HCT116 (cell line): ENCODE measurements at regions not wholly inside any gene's neighbourhood (a gene's known extent, or its start where the extent isn't known, plus 50 kb on each side); places are given as distances from the start of the nearest gene placed in this dataset.

ENCODE experiments used
- ATAC-seq: fragments of 200-7000 bp; cut with Tn5 transposase; 2 replicates; pipeline ENCODE4 v1.9.1; 2020; ENCODE audit warnings: mild to moderate bottlenecking, moderate library complexity
- BruUV-seq: library from RNA; stranded (reverse); fragments of 400-500 nt; replicated peaks from 2 replicates; lab custom pipeline; 2021; lab: Mats Ljungman, UMichigan
- CTCF ChIA-PET: fragments of 300-600 bp; sonication (Branson Sonifier 250); formaldehyde crosslinking; loops from one replicate; lab custom pipeline; 2021; ENCODE audit warnings: antibody characterized with exemption; lab: Charles Lee
- POLR2A ChIA-PET: fragments of 300-600, 350-600 bp; sonication (Branson Sonifier 250); formaldehyde crosslinking; loops from one replicate; lab custom pipeline; 2021; ENCODE audit warnings: antibody characterized with exemption; lab: Charles Lee
- RAD21 ChIA-PET, 2 experiments: fragments of 300-600 bp; sonication (Branson Sonifier 250); formaldehyde crosslinking; loops; one replicate each; lab custom pipeline; 2023; ENCODE audit warnings: low total read pairs in 2 of 2; ENCODE audit not compliant: uncharacterized antibody in 2 of 2, unreplicated experiment in 2 of 2, low non-redundant PET in 1 of 2; lab: Charles Lee
- DNase-seq: peaks from one replicate; pipeline ENCODE4 v3.0.0-alpha.2; 2010; ENCODE audit warnings: low read depth, low spot score
- H2AFZ ChIP-seq: fragments of 200-600 bp; shearing (Covaris generic), sonication (generic); 2 replicates; pipeline ENCODE4 v1.6.1; 2017; ENCODE audit warnings: low read depth, mixed run types, mixed read lengths, antibody characterized with exemption, low read length; ENCODE audit not compliant: poor library complexity, severe bottlenecking
- H3K27ac ChIP-seq: 2 replicates; pipeline ENCODE4 v1.5.1; 2012; ENCODE audit warnings: low read depth, low read length
- H3K27me3 ChIP-seq: fragments of 200-600 bp; sonication (generic); 2 replicates; pipeline ENCODE4 v1.6.1; 2016; ENCODE audit warnings: mixed run types, low read length, mixed read lengths; ENCODE audit not compliant: insufficient read depth
- H3K36me3 ChIP-seq, 2 experiments: fragments of 200-500 bp in 1 of 2; fragments of 200-600 bp in 1 of 2; sonication (Bioruptor generic) in 1 of 2; sonication (generic) in 1 of 2; 2 replicates each; pipeline versions ENCODE4 v1.5.1 to v1.6.1; 2014 to 2016; ENCODE audit warnings: low read length in 2 of 2, inconsistent platforms in 1 of 2, mixed read lengths in 1 of 2, mixed run types in 1 of 2; ENCODE audit not compliant: insufficient read depth in 2 of 2, control insufficient read depth in 1 of 2
- H3K4me1 ChIP-seq, 2 experiments: fragments of 200-600 bp in 1 of 2; sonication (generic) in 1 of 2; 2 replicates each; pipeline versions ENCODE4 v1.5.1 to v1.6.1; 2012 to 2017; ENCODE audit warnings: low read length in 2 of 2, inconsistent platforms in 1 of 2, mild to moderate bottlenecking in 1 of 2, mixed read lengths in 1 of 2, mixed run types in 1 of 2, moderate library complexity in 1 of 2; ENCODE audit not compliant: insufficient read depth in 2 of 2, control insufficient read depth in 1 of 2
- H3K4me2 ChIP-seq: fragments of 200-600 bp; sonication (generic); 2 replicates; pipeline ENCODE4 v1.6.1; 2017; ENCODE audit warnings: mixed run types, low read length, mixed read lengths
- H3K4me3 ChIP-seq, 2 experiments: fragments of 200-600 bp in 1 of 2; sonication (generic) in 1 of 2; replicated peaks in 1 of 2; 2 replicates each; pipeline ENCODE4 v1.5.1; 2011 to 2016; ENCODE audit warnings: low read length in 2 of 2, control low read depth in 1 of 2, low read depth in 1 of 2, mild to moderate bottlenecking in 1 of 2, mixed read lengths in 1 of 2, mixed run types in 1 of 2
- H3K79me2 ChIP-seq: fragments of 200-600 bp; sonication (generic); 2 replicates; pipeline ENCODE4 v1.6.1; 2017; ENCODE audit warnings: mild to moderate bottlenecking, mixed run types, low read length, moderate library complexity, mixed read lengths; ENCODE audit not compliant: insufficient read depth
- H3K9ac ChIP-seq: fragments of 200-600 bp; sonication (generic); 2 replicates; pipeline ENCODE4 v1.6.1; 2016; ENCODE audit warnings: low read length, mixed read lengths
- H3K9me2 ChIP-seq: fragments of 200-600 bp; sonication (generic), shearing (Covaris generic); 2 replicates; pipeline ENCODE4 v1.6.1; 2017; ENCODE audit warnings: mixed run types, mild to moderate bottlenecking, moderate library complexity; ENCODE audit not compliant: insufficient read depth
- H3K9me3 ChIP-seq, 2 experiments: fragments of 200-500 bp in 1 of 2; fragments of 200-600 bp in 1 of 2; sonication (Bioruptor generic) in 1 of 2; sonication (generic) in 1 of 2; 2 replicates each; pipeline ENCODE4 v1.6.1; 2014 to 2017; ENCODE audit warnings: low read length in 2 of 2, mixed read lengths in 2 of 2, inconsistent platforms in 1 of 2, low read depth in 1 of 2, mild to moderate bottlenecking in 1 of 2, mixed run types in 1 of 2, moderate library complexity in 1 of 2; ENCODE audit not compliant: control insufficient read depth in 1 of 2, insufficient read depth in 1 of 2
- H4K20me1 ChIP-seq: fragments of 200-600 bp; sonication (generic), shearing (Covaris generic); 2 replicates; pipeline ENCODE4 v1.6.1; 2017; ENCODE audit warnings: mixed run types, mild to moderate bottlenecking, moderate library complexity; ENCODE audit not compliant: insufficient read depth
- CBX3 ChIP-seq: IDR thresholded peaks from 2 replicates; pipeline ENCODE4 v1.6.1; 2012; ENCODE audit warnings: low read depth
- CEBPB ChIP-seq: IDR thresholded peaks from 2 replicates; pipeline ENCODE4 v1.6.1; 2012; ENCODE audit warnings: low read depth
- EZH2 ChIP-seq: fragments of 200-600 bp; sonication (generic); IDR thresholded peaks from 2 replicates; pipeline ENCODE4 v1.6.1; 2017; ENCODE audit warnings: antibody characterized with exemption, mixed run types
- EZH2phosphoT487 ChIP-seq: fragments of 200-600 bp; IDR thresholded peaks from 2 replicates; pipeline ENCODE4 v1.6.1; 2018; ENCODE audit warnings: antibody characterized with exemption, borderline replicate concordance
- FOSL1 ChIP-seq: IDR thresholded peaks from 2 replicates; pipeline ENCODE4 v1.6.1; 2012; ENCODE audit warnings: low read depth
- JUND ChIP-seq: IDR thresholded peaks from 2 replicates; pipeline ENCODE4 v1.6.1; 2012
- POLR2A ChIP-seq: IDR thresholded peaks from 2 replicates; pipeline ENCODE4 v1.7.0; 2011; ENCODE audit warnings: borderline replicate concordance; ENCODE audit not compliant: insufficient read depth, insufficient read length; ENCODE audit errors: extremely low read depth
- POLR2AphosphoS5 ChIP-seq: IDR thresholded peaks from 2 replicates; pipeline ENCODE4 v1.6.1; 2011; ENCODE audit warnings: mild to moderate bottlenecking, low read depth, low read length, moderate library complexity
- RAD21 ChIP-seq: IDR thresholded peaks from 2 replicates; pipeline ENCODE4 v1.6.1; 2012; ENCODE audit warnings: low read depth, mild to moderate bottlenecking
- SP1 ChIP-seq: IDR thresholded peaks from 2 replicates; pipeline ENCODE4 v1.6.1; 2012; ENCODE audit warnings: low read depth
- SRF ChIP-seq: IDR thresholded peaks from 2 replicates; pipeline ENCODE4 v1.6.1; 2012; ENCODE audit warnings: low read depth
- TCF7L2 ChIP-seq: IDR thresholded peaks from 2 replicates; pipeline ENCODE4 v1.7.0; 2011; ENCODE audit warnings: borderline replicate concordance, inconsistent platforms; ENCODE audit not compliant: insufficient read depth, insufficient read length; ENCODE audit errors: extremely low read depth
- ZFX ChIP-seq: fragments of 450-650 bp; IDR thresholded peaks from 2 replicates; pipeline ENCODE4 v1.6.1; 2017
- ZNF274 ChIP-seq: fragments of 200-500 bp; sonication (Bioruptor generic); IDR thresholded peaks from 2 replicates; pipeline ENCODE4 v1.6.1; 2014; ENCODE audit warnings: mild to moderate bottlenecking, low read depth, low read length, inconsistent platforms
- intact Hi-C: fragments of 100-400 bp; cut with micrococcal nuclease; formaldehyde crosslinking; loops from 2 replicates; pipeline ENCODE4 v1.10.0; 2022
- TF ChIP-seq, protein P1 (sequence below), 3 experiments: fragments of 200-600 bp in 1 of 3; sonication (generic) in 1 of 3; IDR thresholded peaks in 2 of 3; conservative IDR thresholded peaks in 1 of 3; 2 replicates each; pipeline ENCODE4 v1.5.1; 2012 to 2017; ENCODE audit warnings: low read depth in 2 of 3, low read length in 2 of 3, antibody characterized with exemption in 1 of 3, borderline replicate concordance in 1 of 3, control low read depth in 1 of 3, mild to moderate bottlenecking in 1 of 3, mixed read lengths in 1 of 3, mixed run types in 1 of 3, moderate library complexity in 1 of 3; ENCODE audit not compliant: insufficient read depth in 1 of 3
- TF ChIP-seq, protein P2 (sequence below): IDR thresholded peaks from 2 replicates; pipeline ENCODE4 v1.6.1; 2012
- TF ChIP-seq, protein P3 (sequence below): IDR thresholded peaks from 2 replicates; pipeline ENCODE4 v1.6.1; 2012; ENCODE audit warnings: low read depth

DNA sequence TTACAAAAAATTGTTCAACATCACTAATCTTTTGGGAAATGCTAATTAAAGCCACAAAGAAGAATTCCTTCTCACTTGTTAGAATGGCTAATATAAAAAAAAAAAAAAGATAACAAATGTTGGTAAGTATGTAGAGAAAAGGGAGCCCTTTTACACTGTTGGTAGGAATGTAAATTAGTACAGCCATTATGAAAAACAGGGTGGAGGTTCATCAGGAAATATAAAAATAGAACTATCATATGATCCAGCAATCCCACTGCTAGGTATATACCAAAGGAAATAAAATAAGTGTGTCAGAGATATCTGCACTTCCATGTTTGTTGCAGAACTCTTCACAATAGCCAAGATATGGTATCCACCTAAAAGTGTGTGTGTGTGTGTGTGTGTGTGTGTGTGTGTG is 83.5 kb upstream of the RGMB start:
- no peak overlapping the region for H2AFZ ChIP-seq
- H3K27ac ChIP-seq: no peak overlapping the region
- intact Hi-C loops: no loop called here
- H3K4me3 ChIP-seq: no peak overlapping the region
- H3K9me2 ChIP-seq: no peaks in the 10 kb centered on the region
- H3K4me1 ChIP-seq: no peaks in the 10 kb centered on the region
- BruUV-seq: no TSS peak
- ChIA-PET CTCF (no interaction called here), POLR2A (no interaction called here), RAD21 (no interaction called here)
- TF ChIP-seq, protein P1, sequence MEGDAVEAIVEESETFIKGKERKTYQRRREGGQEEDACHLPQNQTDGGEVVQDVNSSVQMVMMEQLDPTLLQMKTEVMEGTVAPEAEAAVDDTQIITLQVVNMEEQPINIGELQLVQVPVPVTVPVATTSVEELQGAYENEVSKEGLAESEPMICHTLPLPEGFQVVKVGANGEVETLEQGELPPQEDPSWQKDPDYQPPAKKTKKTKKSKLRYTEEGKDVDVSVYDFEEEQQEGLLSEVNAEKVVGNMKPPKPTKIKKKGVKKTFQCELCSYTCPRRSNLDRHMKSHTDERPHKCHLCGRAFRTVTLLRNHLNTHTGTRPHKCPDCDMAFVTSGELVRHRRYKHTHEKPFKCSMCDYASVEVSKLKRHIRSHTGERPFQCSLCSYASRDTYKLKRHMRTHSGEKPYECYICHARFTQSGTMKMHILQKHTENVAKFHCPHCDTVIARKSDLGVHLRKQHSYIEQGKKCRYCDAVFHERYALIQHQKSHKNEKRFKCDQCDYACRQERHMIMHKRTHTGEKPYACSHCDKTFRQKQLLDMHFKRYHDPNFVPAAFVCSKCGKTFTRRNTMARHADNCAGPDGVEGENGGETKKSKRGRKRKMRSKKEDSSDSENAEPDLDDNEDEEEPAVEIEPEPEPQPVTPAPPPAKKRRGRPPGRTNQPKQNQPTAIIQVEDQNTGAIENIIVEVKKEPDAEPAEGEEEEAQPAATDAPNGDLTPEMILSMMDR (IDR thresholded peaks at IDR 0.05 in 2 of 3, conservative IDR thresholded peaks at IDR 0.05 in 1 of 3; ENCODE audit: borderline replicate concordance in 1 of 3, insufficient read depth in 1 of 3, low read depth in 2 of 3, low read length in 2 of 3): no peak
- TF ChIP-seq JUND: no peak
- no peak for TF ChIP-seq TCF7L2
- no peaks in the 10 kb centered on the region for H4K20me1 ChIP-seq
- H3K79me2 ChIP-seq: no peaks in the 10 kb centered on the region
- no peaks in the 10 kb centered on the region for H3K27me3 ChIP-seq
- ATAC-seq (no peak), DNase-seq (no peak)
- H3K9me3 ChIP-seq: no peaks in the 10 kb centered on the region
- H3K9ac ChIP-seq: no peak overlapping the region
- no peaks in the 10 kb centered on the region for H3K36me3 ChIP-seq
- H3K4me2 ChIP-seq: no peak overlapping the region

DNA sequence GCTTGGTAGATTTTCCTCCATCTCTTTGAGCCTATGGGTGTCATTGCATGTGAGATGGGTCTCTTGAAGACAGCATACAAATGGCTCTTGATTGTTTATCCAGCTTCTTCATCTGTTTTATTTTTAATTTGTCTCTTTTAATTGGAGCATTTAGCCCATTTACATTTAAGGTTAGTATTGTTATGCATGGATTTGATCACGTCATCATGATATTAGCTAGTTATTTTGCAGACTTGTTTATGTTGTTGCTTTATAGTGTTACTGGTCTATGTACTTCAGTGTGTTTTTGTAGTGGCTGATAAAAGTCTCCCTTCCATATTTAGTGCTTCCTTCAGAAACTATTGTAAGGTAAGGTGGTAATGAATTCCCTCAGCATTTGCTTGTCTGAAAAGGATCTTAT is 78.6 kb upstream of the RGMB start:
- no TSS peak for BruUV-seq
- Histone ChIP-seq H3K4me1 (no peaks in the 10 kb centered on the region), H3K4me2 (no peak overlapping the region), H3K9me3 (no peaks in the 10 kb centered on the region), H3K36me3 (no peaks in the 10 kb centered on the region), H3K27ac (no peak overlapping the region), H3K79me2 (no peaks in the 10 kb centered on the region), H3K9ac (no peak overlapping the region), H4K20me1 (no peaks in the 10 kb centered on the region), H3K9me2 (no peaks in the 10 kb centered on the region), H3K4me3 (no peak overlapping the region), H3K27me3 (no peaks in the 10 kb centered on the region), H2AFZ (no peak overlapping the region)
- ATAC-seq (no peak), DNase-seq (no peak)
- CTCF ChIA-PET: no interaction called here
- RAD21 ChIA-PET: no interaction called here
- intact Hi-C loops: no loop called here
- POLR2A ChIA-PET: no interaction called here
- TF ChIP-seq EZH2 (no peak), CEBPB (no peak), CBX3 (no peak), FOSL1 (no peak), POLR2AphosphoS5 (no peak), SP1 (no peak), ZNF274 (no peak), TCF7L2 (no peak), RAD21 (no peak), ZFX (no peak), SRF (no peak), EZH2phosphoT487 (no peak), POLR2A (no peak)
- TF ChIP-seq, protein P2, sequence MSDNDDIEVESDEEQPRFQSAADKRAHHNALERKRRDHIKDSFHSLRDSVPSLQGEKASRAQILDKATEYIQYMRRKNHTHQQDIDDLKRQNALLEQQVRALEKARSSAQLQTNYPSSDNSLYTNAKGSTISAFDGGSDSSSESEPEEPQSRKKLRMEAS: no peak
- TF ChIP-seq, protein P3, sequence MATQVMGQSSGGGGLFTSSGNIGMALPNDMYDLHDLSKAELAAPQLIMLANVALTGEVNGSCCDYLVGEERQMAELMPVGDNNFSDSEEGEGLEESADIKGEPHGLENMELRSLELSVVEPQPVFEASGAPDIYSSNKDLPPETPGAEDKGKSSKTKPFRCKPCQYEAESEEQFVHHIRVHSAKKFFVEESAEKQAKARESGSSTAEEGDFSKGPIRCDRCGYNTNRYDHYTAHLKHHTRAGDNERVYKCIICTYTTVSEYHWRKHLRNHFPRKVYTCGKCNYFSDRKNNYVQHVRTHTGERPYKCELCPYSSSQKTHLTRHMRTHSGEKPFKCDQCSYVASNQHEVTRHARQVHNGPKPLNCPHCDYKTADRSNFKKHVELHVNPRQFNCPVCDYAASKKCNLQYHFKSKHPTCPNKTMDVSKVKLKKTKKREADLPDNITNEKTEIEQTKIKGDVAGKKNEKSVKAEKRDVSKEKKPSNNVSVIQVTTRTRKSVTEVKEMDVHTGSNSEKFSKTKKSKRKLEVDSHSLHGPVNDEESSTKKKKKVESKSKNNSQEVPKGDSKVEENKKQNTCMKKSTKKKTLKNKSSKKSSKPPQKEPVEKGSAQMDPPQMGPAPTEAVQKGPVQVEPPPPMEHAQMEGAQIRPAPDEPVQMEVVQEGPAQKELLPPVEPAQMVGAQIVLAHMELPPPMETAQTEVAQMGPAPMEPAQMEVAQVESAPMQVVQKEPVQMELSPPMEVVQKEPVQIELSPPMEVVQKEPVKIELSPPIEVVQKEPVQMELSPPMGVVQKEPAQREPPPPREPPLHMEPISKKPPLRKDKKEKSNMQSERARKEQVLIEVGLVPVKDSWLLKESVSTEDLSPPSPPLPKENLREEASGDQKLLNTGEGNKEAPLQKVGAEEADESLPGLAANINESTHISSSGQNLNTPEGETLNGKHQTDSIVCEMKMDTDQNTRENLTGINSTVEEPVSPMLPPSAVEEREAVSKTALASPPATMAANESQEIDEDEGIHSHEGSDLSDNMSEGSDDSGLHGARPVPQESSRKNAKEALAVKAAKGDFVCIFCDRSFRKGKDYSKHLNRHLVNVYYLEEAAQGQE: no peak
